ENCODE measurements at regions not wholly inside any gene's neighbourhood (a gene's known extent, or its start where the extent isn't known, plus 50 kb on each side); places are given as distances from the start of the nearest gene placed in this dataset.

DNA sequence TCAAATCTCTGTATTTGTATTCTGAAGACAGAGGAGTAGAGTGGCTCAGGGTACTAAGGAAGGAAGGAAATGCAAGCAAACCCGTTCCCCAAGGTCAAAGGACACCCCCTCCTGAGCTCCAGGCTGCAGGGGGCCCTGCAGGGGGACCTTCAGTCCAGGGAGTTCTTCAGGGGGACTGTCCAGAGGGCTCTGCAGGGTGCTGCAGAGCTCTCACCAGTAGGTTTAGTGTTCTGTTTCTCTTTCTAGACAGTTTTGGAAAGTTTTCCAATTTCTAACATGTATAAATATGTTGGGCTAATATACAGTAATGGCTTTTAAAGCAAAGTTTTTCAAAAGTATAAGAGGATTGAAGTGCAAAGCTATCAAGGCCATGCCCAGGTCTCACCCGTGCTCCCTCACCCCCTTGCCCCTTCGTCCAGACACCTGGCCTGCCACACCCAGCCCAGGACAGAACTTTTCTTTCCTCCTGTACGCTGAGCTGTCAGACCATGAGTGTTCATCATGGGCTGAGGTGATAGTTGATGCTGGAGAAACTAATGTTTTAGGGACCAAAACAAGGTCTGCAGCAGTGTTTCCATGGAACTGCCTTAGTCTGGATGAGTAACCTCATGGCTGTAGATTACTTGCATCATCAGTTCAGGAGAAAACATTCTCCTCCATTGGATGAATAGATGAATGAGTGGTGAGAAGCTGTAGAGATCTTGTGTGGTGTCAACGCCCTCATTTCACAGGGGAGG, 134.2 kb downstream of the GLI2 start:
- TF ChIP-seq TAF1 (IDR thresholded peaks at IDR 0.05; ENCODE audit: low read depth), result no peak
- TF ChIP-seq RAD21 (IDR thresholded peaks at IDR 0.05; ENCODE audit: low read depth), result no peak

GRCh38 chr2:120870467-120870788, 134.8 kb downstream of the GLI2 start:
- TF ChIP-seq EGR1 (IDR thresholded peaks at IDR 0.05), result no peak

DNA sequence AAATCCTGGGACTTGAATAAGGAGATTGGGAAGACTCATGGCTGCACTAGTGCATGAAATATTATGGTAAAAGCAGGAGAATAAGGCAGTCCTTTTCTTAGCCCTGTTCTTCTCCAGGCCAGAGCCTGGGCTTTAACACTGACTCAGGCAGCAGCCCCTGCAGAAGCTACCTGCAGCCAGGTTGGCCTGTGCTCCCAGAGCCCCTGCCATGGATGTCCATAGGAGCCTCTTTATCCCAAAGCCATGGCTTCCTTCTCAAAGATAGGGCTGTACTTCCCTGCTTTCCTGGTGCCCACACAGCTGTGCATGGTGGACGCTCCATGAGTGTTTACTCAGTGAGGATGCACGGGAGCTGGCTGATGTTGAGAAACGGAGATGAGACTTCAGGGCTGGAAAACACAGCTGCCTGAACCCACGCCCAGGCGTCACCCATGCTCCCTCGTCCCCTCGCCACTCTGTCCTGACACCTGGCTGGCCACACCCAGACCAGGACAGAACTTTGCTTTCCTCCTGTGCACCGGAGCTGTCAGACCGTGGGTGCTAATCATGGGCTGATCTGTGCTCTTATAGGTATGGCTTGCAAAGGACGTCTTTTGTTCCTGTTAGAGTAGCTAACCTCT, 135.5 kb downstream of the GLI2 start:
- TF ChIP-seq EGR1 (IDR thresholded peaks at IDR 0.05) (no peak), YY1 (IDR thresholded peaks at IDR 0.05; ENCODE audit: low read depth) (no peak), CREB1 (IDR thresholded peaks at IDR 0.05; ENCODE audit: low read depth) (no peak), RAD21 (IDR thresholded peaks at IDR 0.05; ENCODE audit: low read depth) (no peak), NFIC (IDR thresholded peaks at IDR 0.05) (no peak), REST (IDR thresholded peaks at IDR 0.05; ENCODE audit: low read depth) (no peak), FOXM1 (IDR thresholded peaks at IDR 0.05; ENCODE audit: borderline replicate concordance, low read depth) (no peak), TAF1 (IDR thresholded peaks at IDR 0.05; ENCODE audit: low read depth) (no peak), EP300 (IDR thresholded peaks at IDR 0.05; ENCODE audit: borderline replicate concordance) (no peak), TCF12 (IDR thresholded peaks at IDR 0.05; ENCODE audit: low read depth) (no peak), TEAD4 (IDR thresholded peaks at IDR 0.05) (no peak), CEBPB (IDR thresholded peaks at IDR 0.05) (no peak), ZBTB7A (IDR thresholded peaks at IDR 0.05; ENCODE audit: low read depth) (no peak)
- TF ChIP-seq, protein P1, sequence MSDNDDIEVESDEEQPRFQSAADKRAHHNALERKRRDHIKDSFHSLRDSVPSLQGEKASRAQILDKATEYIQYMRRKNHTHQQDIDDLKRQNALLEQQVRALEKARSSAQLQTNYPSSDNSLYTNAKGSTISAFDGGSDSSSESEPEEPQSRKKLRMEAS (IDR thresholded peaks at IDR 0.05), result no peak
- TF ChIP-seq, protein P2, sequence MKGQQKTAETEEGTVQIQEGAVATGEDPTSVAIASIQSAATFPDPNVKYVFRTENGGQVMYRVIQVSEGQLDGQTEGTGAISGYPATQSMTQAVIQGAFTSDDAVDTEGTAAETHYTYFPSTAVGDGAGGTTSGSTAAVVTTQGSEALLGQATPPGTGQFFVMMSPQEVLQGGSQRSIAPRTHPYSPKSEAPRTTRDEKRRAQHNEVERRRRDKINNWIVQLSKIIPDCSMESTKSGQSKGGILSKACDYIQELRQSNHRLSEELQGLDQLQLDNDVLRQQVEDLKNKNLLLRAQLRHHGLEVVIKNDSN (IDR thresholded peaks at IDR 0.05), result no peak

DNA sequence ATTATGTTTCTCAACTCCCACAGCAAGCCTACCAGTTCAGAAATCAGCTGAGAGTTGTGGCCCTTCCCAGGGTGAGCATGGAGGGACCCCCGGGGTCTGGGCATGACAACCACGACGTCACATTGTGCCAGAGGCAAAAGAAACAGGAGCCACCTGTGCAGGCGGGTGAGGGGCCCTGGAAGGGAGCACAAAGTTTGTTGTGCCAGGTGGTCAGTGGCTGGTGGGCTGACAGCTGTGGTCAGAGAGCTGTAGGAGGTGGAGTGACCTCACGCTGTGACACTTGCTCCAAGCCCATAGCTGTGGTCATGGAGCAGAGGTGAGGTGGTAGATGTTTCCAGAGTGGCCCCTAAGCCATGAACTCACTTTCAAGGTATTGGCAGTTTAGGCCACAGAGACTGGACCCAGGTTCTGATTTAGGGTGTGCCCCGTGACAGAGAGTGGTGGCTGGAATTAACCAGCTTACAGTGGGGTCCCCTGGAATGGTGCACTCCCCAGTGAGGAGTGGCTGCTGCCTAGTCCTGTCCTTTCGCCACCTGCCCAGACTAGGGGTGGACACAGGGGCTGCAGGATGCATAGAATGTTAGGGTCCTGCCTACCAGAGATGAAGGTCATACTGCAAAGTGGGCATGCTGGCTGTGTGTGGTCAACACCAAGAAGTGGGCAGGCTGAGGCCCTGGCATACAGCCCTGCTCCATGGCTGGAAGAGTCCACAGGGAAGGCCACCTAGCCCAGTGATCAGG, 136.4 kb downstream of the GLI2 start:
- TF ChIP-seq ZBTB7A (IDR thresholded peaks at IDR 0.05; ENCODE audit: low read depth), result no peak
- TF ChIP-seq, protein P2 (IDR thresholded peaks at IDR 0.05), result no peak
- no peak for TF ChIP-seq REST (IDR thresholded peaks at IDR 0.05; ENCODE audit: low read depth)
- no peak for TF ChIP-seq FOXM1 (IDR thresholded peaks at IDR 0.05; ENCODE audit: borderline replicate concordance, low read depth)
- TF ChIP-seq RAD21 (IDR thresholded peaks at IDR 0.05; ENCODE audit: low read depth), result no peak
- no peak for TF ChIP-seq YY1 (IDR thresholded peaks at IDR 0.05; ENCODE audit: low read depth)
- no peak for TF ChIP-seq TCF12 (IDR thresholded peaks at IDR 0.05; ENCODE audit: low read depth)
- TF ChIP-seq EGR1 (IDR thresholded peaks at IDR 0.05), result no peak
- no peak for TF ChIP-seq EP300 (IDR thresholded peaks at IDR 0.05; ENCODE audit: borderline replicate concordance)
- no peak for TF ChIP-seq TAF1 (IDR thresholded peaks at IDR 0.05; ENCODE audit: low read depth)
- TF ChIP-seq, protein P1 (IDR thresholded peaks at IDR 0.05), result no peak
- no peak for TF ChIP-seq TEAD4 (IDR thresholded peaks at IDR 0.05)
- TF ChIP-seq NFIC (IDR thresholded peaks at IDR 0.05), result no peak
- no peak for TF ChIP-seq CREB1 (IDR thresholded peaks at IDR 0.05; ENCODE audit: low read depth)
- TF ChIP-seq CEBPB (IDR thresholded peaks at IDR 0.05), result no peak

DNA sequence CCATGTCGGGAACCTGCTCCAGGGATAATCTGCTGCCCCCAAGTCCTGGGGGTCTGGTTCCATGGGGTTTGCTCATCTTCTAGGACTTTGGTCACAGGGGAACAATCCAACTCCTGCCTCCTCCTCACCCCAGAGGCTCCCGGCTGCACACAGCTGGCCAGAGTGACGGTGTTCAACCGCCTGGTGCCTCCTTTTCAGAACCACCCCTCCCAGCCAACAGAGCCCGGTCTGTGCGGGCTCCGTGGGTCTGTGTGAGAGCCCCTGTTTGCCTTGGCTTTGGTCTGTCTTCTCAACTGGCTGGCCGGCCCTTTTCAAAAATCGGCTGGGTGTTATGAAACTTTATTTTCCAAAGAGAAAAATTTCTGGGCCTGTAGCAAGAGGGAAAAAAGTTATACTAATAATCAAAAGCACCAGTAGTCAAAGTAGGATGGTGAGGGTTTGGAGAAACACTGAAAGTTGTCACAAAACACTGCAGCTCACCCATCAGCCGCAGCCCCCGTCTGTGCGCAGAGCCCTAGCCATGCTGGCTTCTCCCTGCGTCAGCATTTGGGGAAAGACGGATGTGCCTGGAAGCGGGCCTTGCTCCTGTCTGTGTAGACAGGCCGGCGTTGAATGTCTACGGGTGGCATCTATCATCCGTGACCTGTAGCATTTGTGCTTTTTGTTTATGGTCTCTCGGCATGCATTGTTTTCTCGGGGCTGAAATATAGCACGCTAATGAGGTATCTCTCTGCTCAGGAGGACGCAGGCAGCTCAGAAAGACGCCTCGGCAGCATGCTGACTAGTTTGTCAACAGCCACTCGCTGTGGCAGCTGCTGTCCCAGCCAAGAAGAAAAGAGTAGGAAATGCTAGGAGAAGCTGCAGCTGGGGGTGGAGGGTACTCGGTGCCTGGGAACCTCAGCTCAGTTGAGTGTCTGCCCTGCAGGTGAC, 138.6 kb downstream of the GLI2 start:
- TF ChIP-seq, protein P2 (IDR thresholded peaks at IDR 0.05), result no peak
- TF ChIP-seq, protein P1 (IDR thresholded peaks at IDR 0.05), result no peak
- no peak for TF ChIP-seq ZBTB7A (IDR thresholded peaks at IDR 0.05; ENCODE audit: low read depth)
- TF ChIP-seq TAF1 (IDR thresholded peaks at IDR 0.05; ENCODE audit: low read depth), result no peak
- no peak for TF ChIP-seq EGR1 (IDR thresholded peaks at IDR 0.05)
- TF ChIP-seq RAD21 (IDR thresholded peaks at IDR 0.05; ENCODE audit: low read depth), result no peak
- TF ChIP-seq FOXM1 (IDR thresholded peaks at IDR 0.05; ENCODE audit: borderline replicate concordance, low read depth), result no peak
- TF ChIP-seq EP300 (IDR thresholded peaks at IDR 0.05; ENCODE audit: borderline replicate concordance), result no peak
- TF ChIP-seq TCF12 (IDR thresholded peaks at IDR 0.05; ENCODE audit: low read depth), result no peak
